Activated CD4-positive, alpha-beta memory T cell treated with anti-CD3 and anti-CD28 coated beads for 36 hours (primary cell): ENCODE measurements at regions not wholly inside any gene's neighbourhood (a gene's known extent, or its start where the extent isn't known, plus 50 kb on each side); places are given as distances from the start of the nearest gene placed in this dataset.

ENCODE experiments used
- CTCF ChIA-PET: fragments of 350-600 bp; sonication (Branson Sonifier 250); formaldehyde crosslinking; loops from one replicate; lab custom pipeline; 2021; ENCODE audit warnings: antibody characterized with exemption, inconsistent platforms; lab: Charles Lee
- POLR2A ChIA-PET: fragments of 350-600 bp; sonication (Branson Sonifier 250); formaldehyde crosslinking; loops from one replicate; lab custom pipeline; 2021; ENCODE audit warnings: antibody characterized with exemption; lab: Charles Lee
- DNase-seq: peaks from one replicate; pipeline ENCODE4 v3.0.0-alpha.2; 2020
- H3K27ac Mint-ChIP-seq: one replicate; pipeline ENCODE4 v1.8.0; 2021; ENCODE audit warnings: mixed read lengths
- H3K27me3 Mint-ChIP-seq: one replicate; pipeline ENCODE4 v1.8.0; 2021; ENCODE audit warnings: mixed read lengths
- H3K36me3 Mint-ChIP-seq: one replicate; pipeline ENCODE4 v1.8.0; 2021; ENCODE audit warnings: mixed read lengths
- H3K4me1 Mint-ChIP-seq: one replicate; pipeline ENCODE4 v1.8.0; 2021; ENCODE audit warnings: low read depth, mixed read lengths
- H3K4me3 Mint-ChIP-seq: one replicate; pipeline ENCODE4 v1.8.0; 2021; ENCODE audit warnings: mild to moderate bottlenecking, mixed read lengths
- H3K9me3 Mint-ChIP-seq: one replicate; pipeline ENCODE4 v1.8.0; 2021; ENCODE audit warnings: mixed read lengths
- intact Hi-C: fragments of 100-400 bp; cut with micrococcal nuclease; formaldehyde crosslinking; loops from one replicate; pipeline ENCODE4 v1.15.1; 2023

GRCh38 chr1:75984781-75985180, 52.6 kb upstream of the ASB17 start:
- Mint-ChIP-seq H3K4me1 (no peaks in the 10 kb centered on the region), H3K4me3 (no peak overlapping the region), H3K27me3 (peaks cover 3% of the 10 kb centered on the region), H3K9me3 (peaks cover 6% of the 10 kb centered on the region), H3K36me3 (no peaks in the 10 kb centered on the region), H3K27ac (no peak overlapping the region)
- CTCF ChIA-PET: no interaction called here
- no peak for DNase-seq
- POLR2A ChIA-PET: no interaction called here
- intact Hi-C loops: no loop called here

GRCh38 chr1:75985827-75986226, 53.6 kb upstream of the ASB17 start:
- Mint-ChIP-seq H3K9me3 (peaks cover 6% of the 10 kb centered on the region), H3K4me3 (no peak overlapping the region), H3K27ac (no peak overlapping the region), H3K27me3 (peaks cover 3% of the 10 kb centered on the region), H3K36me3 (no peaks in the 10 kb centered on the region), H3K4me1 (no peaks in the 10 kb centered on the region)
- POLR2A ChIA-PET: no interaction called here
- CTCF ChIA-PET: no interaction called here
- no peak for DNase-seq
- intact Hi-C loops: no loop called here

GRCh38 chr1:75986478-75986877, 54.3 kb upstream of the ASB17 start:
- peaks cover 3% of the 10 kb centered on the region for H3K27me3 Mint-ChIP-seq
- H3K9me3 Mint-ChIP-seq: peaks cover 6% of the 10 kb centered on the region
- H3K36me3 Mint-ChIP-seq: no peaks in the 10 kb centered on the region
- ChIA-PET POLR2A (no interaction called here), CTCF (no interaction called here)
- H3K4me1 Mint-ChIP-seq: no peaks in the 10 kb centered on the region
- no peak for DNase-seq
- H3K27ac Mint-ChIP-seq: no peak overlapping the region
- intact Hi-C loops: no loop called here
- no peak overlapping the region for H3K4me3 Mint-ChIP-seq

- Mint-ChIP-seq H3K9me3 (peaks cover 3% of the 10 kb centered on the region), H3K27ac (no peak overlapping the region), H3K4me3 (no peak overlapping the region), H3K4me1 (no peaks in the 10 kb centered on the region), H3K36me3 (no peaks in the 10 kb centered on the region), H3K27me3 (peaks cover 3% of the 10 kb centered on the region)
- ChIA-PET CTCF (interaction anchor here (0.6 kb wide), 1 partner anchor 687 kb away, joined by 3 read pairs; no protein-coding TSS in a partner anchor), POLR2A (no interaction called here)
- DNase-seq: no peak
- intact Hi-C loops: no loop called here
Observed at GRCh38 chr1:75989121-75989520, 56.9 kb upstream of the ASB17 start.

GRCh38 chr1:75990686-75991085, 58.5 kb upstream of the ASB17 start:
- ChIA-PET POLR2A (no interaction called here), CTCF (interaction anchor here (0.6 to 1.3 kb wide), 4 partner anchors 9 to 1038 kb away, joined by 3 to 8 read pairs (median 4); no protein-coding TSS in a partner anchor)
- no peak for DNase-seq
- no peak overlapping the region for H3K4me3 Mint-ChIP-seq
- H3K27me3 Mint-ChIP-seq: peaks cover 3% of the 10 kb centered on the region
- no peaks in the 10 kb centered on the region for H3K4me1 Mint-ChIP-seq
- H3K27ac Mint-ChIP-seq: no peak overlapping the region
- H3K36me3 Mint-ChIP-seq: no peaks in the 10 kb centered on the region
- no peaks in the 10 kb centered on the region for H3K9me3 Mint-ChIP-seq
- intact Hi-C loops: loop anchor here (1.0 to 5.0 kb wide), 2 partner anchors 164 to 1152 kb away; no protein-coding TSS in a partner anchor

GRCh38 chr1:75991497-75992114, 59.4 kb upstream of the ASB17 start:
- intact Hi-C loops: loop anchor here (1.0 to 5.0 kb wide), 2 partner anchors 163 to 1151 kb away; no protein-coding TSS in a partner anchor
- Mint-ChIP-seq H3K36me3 (no peaks in the 10 kb centered on the region), H3K9me3 (no peaks in the 10 kb centered on the region), H3K4me3 (no peak overlapping the region), H3K4me1 (no peaks in the 10 kb centered on the region), H3K27ac (no peak overlapping the region), H3K27me3 (peaks cover 3% of the 10 kb centered on the region)
- ChIA-PET CTCF (interaction anchor here (0.6 to 1.3 kb wide), 5 partner anchors 11 to 1037 kb away, joined by 3 to 8 read pairs (median 4); no protein-coding TSS in a partner anchor), POLR2A (no interaction called here)
- peak; percentile 76 for DNase-seq

- CTCF ChIA-PET: interaction anchor here (0.9 to 1.3 kb wide), 2 partner anchors 11 to 160 kb away, joined by 3 to 4 read pairs; no protein-coding TSS in a partner anchor
- no peaks in the 10 kb centered on the region for H3K9me3 Mint-ChIP-seq
- peaks cover 3% of the 10 kb centered on the region for H3K27me3 Mint-ChIP-seq
Observed at GRCh38 chr1:75992312-75992711, 60.1 kb upstream of the ASB17 start.

GRCh38 chr1:75993661-75994060, 61.5 kb upstream of the ASB17 start:
- ChIA-PET CTCF (no interaction called here), POLR2A (no interaction called here)
- DNase-seq: no peak
- H3K4me3 Mint-ChIP-seq: no peak overlapping the region
- H3K27me3 Mint-ChIP-seq: no peaks in the 10 kb centered on the region
- no peaks in the 10 kb centered on the region for H3K36me3 Mint-ChIP-seq
- H3K27ac Mint-ChIP-seq: no peak overlapping the region
- intact Hi-C loops: loop anchor here (5.0 kb wide), 1 partner anchor 1149 kb away; no protein-coding TSS in a partner anchor
- no peaks in the 10 kb centered on the region for H3K9me3 Mint-ChIP-seq
- no peaks in the 10 kb centered on the region for H3K4me1 Mint-ChIP-seq

More at GRCh38 chr1:75992312-75992711, 60.1 kb upstream of the ASB17 start:
- H3K4me3 Mint-ChIP-seq: no peak overlapping the region
- POLR2A ChIA-PET: no interaction called here
- no peak for DNase-seq
- H3K4me1 Mint-ChIP-seq: no peaks in the 10 kb centered on the region
- no peak overlapping the region for H3K27ac Mint-ChIP-seq
- H3K36me3 Mint-ChIP-seq: no peaks in the 10 kb centered on the region
- intact Hi-C loops: loop anchor here (5.0 kb wide), 1 partner anchor 1150 kb away; no protein-coding TSS in a partner anchor

- Mint-ChIP-seq H3K27me3 (no peaks in the 10 kb centered on the region), H3K36me3 (no peaks in the 10 kb centered on the region), H3K4me1 (no peaks in the 10 kb centered on the region), H3K4me3 (no peak overlapping the region), H3K9me3 (no peaks in the 10 kb centered on the region), H3K27ac (no peak overlapping the region)
- ChIA-PET CTCF (no interaction called here), POLR2A (no interaction called here)
- DNase-seq: no peak
- intact Hi-C loops: no loop called here
Observed at GRCh38 chr1:75996196-75996595, 64.0 kb upstream of the ASB17 start.

GRCh38 chr1:75999034-75999433, 66.8 kb upstream of the ASB17 start:
- Mint-ChIP-seq H3K4me1 (no peaks in the 10 kb centered on the region), H3K36me3 (no peaks in the 10 kb centered on the region), H3K9me3 (no peaks in the 10 kb centered on the region), H3K4me3 (no peak overlapping the region), H3K27ac (no peak overlapping the region), H3K27me3 (no peaks in the 10 kb centered on the region)
- ChIA-PET CTCF (no interaction called here), POLR2A (no interaction called here)
- DNase-seq: no peak
- intact Hi-C loops: no loop called here

- H3K36me3 Mint-ChIP-seq: no peaks in the 10 kb centered on the region
- H3K9me3 Mint-ChIP-seq: no peaks in the 10 kb centered on the region
- ChIA-PET POLR2A (no interaction called here), CTCF (interaction anchor here (1.0 kb wide), 1 partner anchor 13 kb away, joined by 8 read pairs; no protein-coding TSS in a partner anchor)
- no peak overlapping the region for H3K4me3 Mint-ChIP-seq
- DNase-seq: no peak
- intact Hi-C loops: no loop called here
- H3K27ac Mint-ChIP-seq: no peak overlapping the region
- H3K4me1 Mint-ChIP-seq: no peaks in the 10 kb centered on the region
- H3K27me3 Mint-ChIP-seq: no peaks in the 10 kb centered on the region
Observed at GRCh38 chr1:76003946-76004345, 70.6 kb upstream of the ST6GALNAC3 start.

GRCh38 chr1:76005765-76006164, 68.8 kb upstream of the ST6GALNAC3 start:
- Mint-ChIP-seq H3K27me3 (no peaks in the 10 kb centered on the region), H3K9me3 (no peaks in the 10 kb centered on the region), H3K4me3 (no peak overlapping the region), H3K4me1 (no peaks in the 10 kb centered on the region), H3K27ac (no peak overlapping the region), H3K36me3 (no peaks in the 10 kb centered on the region)
- ChIA-PET POLR2A (no interaction called here), CTCF (no interaction called here)
- DNase-seq: no peak
- intact Hi-C loops: no loop called here

GRCh38 chr1:76006234-76006633, 68.3 kb upstream of the ST6GALNAC3 start:
- H3K36me3 Mint-ChIP-seq: no peaks in the 10 kb centered on the region
- POLR2A ChIA-PET: no interaction called here
- no peaks in the 10 kb centered on the region for H3K27me3 Mint-ChIP-seq
- no peak for DNase-seq
- H3K4me1 Mint-ChIP-seq: no peaks in the 10 kb centered on the region
- intact Hi-C loops: no loop called here
- CTCF ChIA-PET: no interaction called here
- H3K27ac Mint-ChIP-seq: no peak overlapping the region
- no peaks in the 10 kb centered on the region for H3K9me3 Mint-ChIP-seq
- no peak overlapping the region for H3K4me3 Mint-ChIP-seq
